ENCODE measurements at regions not wholly inside any gene's neighbourhood (a gene's known extent, or its start where the extent isn't known, plus 50 kb on each side); places are given as distances from the start of the nearest gene placed in this dataset.

- TF ChIP-seq CTCF (IDR thresholded peaks at IDR 0.05; ENCODE audit: extremely low read depth, insufficient read depth, missing control alignments), result no peak
- in situ Hi-C loops (cut with MboI; ENCODE audit: low pct_unique_long_range_greater_than_20kb, low sequenced_read_pairs, unreplicated experiment), result no loop called here
- DNase-seq (ENCODE audit: low spot score), result no peak
Observed at GRCh38 chr2:228866781-228867180, 404.3 kb downstream of the PID1 start.

- no peak for TF ChIP-seq CTCF (IDR thresholded peaks at IDR 0.05; ENCODE audit: extremely low read depth, insufficient read depth, missing control alignments)
- DNase-seq (ENCODE audit: low spot score), result no peak
- in situ Hi-C loops (cut with MboI; ENCODE audit: low pct_unique_long_range_greater_than_20kb, low sequenced_read_pairs, unreplicated experiment), result no loop called here
Observed at GRCh38 chr2:228866044-228866443, 405.0 kb downstream of the PID1 start.

GRCh38 chr2:228864131-228864530, 407.0 kb downstream of the PID1 start:
- no peak for DNase-seq (ENCODE audit: low spot score)
- TF ChIP-seq CTCF (IDR thresholded peaks at IDR 0.05; ENCODE audit: extremely low read depth, insufficient read depth, missing control alignments), result no peak
- in situ Hi-C loops (cut with MboI; ENCODE audit: low pct_unique_long_range_greater_than_20kb, low sequenced_read_pairs, unreplicated experiment), result no loop called here

GRCh38 chr2:228860601-228861285, 410.3 kb downstream of the PID1 start:
- no peak for DNase-seq (ENCODE audit: low spot score)
- no peak for TF ChIP-seq CTCF (IDR thresholded peaks at IDR 0.05; ENCODE audit: extremely low read depth, insufficient read depth, missing control alignments)
- in situ Hi-C loops (cut with MboI; ENCODE audit: low pct_unique_long_range_greater_than_20kb, low sequenced_read_pairs, unreplicated experiment), result no loop called here

GRCh38 chr2:228853151-228853550, 417.9 kb downstream of the PID1 start:
- in situ Hi-C loops (cut with MboI; ENCODE audit: low pct_unique_long_range_greater_than_20kb, low sequenced_read_pairs, unreplicated experiment), result no loop called here
- no peak for TF ChIP-seq CTCF (IDR thresholded peaks at IDR 0.05; ENCODE audit: extremely low read depth, insufficient read depth, missing control alignments)
- no peak for DNase-seq (ENCODE audit: low spot score)

- in situ Hi-C loops (cut with MboI; ENCODE audit: low pct_unique_long_range_greater_than_20kb, low sequenced_read_pairs, unreplicated experiment), result no loop called here
- no peak for DNase-seq (ENCODE audit: low spot score)
- no peak for TF ChIP-seq CTCF (IDR thresholded peaks at IDR 0.05; ENCODE audit: extremely low read depth, insufficient read depth, missing control alignments)
Observed at GRCh38 chr2:228848638-228849037, 422.4 kb downstream of the PID1 start.

Data from GM13977 (cell line).